Brain pericyte (primary cell): ENCODE measurements at regions not wholly inside any gene's neighbourhood (a gene's known extent, or its start where the extent isn't known, plus 50 kb on each side); places are given as distances from the start of the nearest gene placed in this dataset.

ENCODE experiments used
- DNase-seq: peaks from one replicate; pipeline ENCODE4 v3.0.0-alpha.2; 2012; ENCODE audit warnings: low read depth, low spot score

GRCh38 chr5:175246242-175246888, 197.6 kb downstream of the DRD1 start:
- peak; percentile 67 for DNase-seq

- no peak for DNase-seq
Observed at GRCh38 chr5:175243441-175243840, 200.5 kb downstream of the DRD1 start.

GRCh38 chr5:175242207-175242606, 201.8 kb downstream of the DRD1 start:
- no peak for DNase-seq

- no peak for DNase-seq
Observed at GRCh38 chr5:175238326-175238725, 205.7 kb downstream of the DRD1 start.

- no peak for DNase-seq
Observed at GRCh38 chr5:175236176-175236575, 207.8 kb downstream of the DRD1 start.

GRCh38 chr5:175235251-175235960, 208.6 kb downstream of the DRD1 start:
- DNase-seq: no peak

- no peak for DNase-seq
Observed at GRCh38 chr5:175230299-175230698, 213.7 kb downstream of the DRD1 start.

GRCh38 chr5:175226506-175226905, 217.5 kb downstream of the DRD1 start:
- DNase-seq: peak; percentile 67

GRCh38 chr5:175223291-175223690, 220.7 kb downstream of the DRD1 start:
- DNase-seq: no peak

- DNase-seq: no peak
Observed at GRCh38 chr5:175222621-175223020, 221.4 kb downstream of the DRD1 start.

- DNase-seq: no peak
Observed at GRCh38 chr5:175220549-175220948, 223.4 kb downstream of the DRD1 start.

- no peak for DNase-seq
Observed at GRCh38 chr5:175219366-175219765, 224.6 kb downstream of the DRD1 start.

GRCh38 chr5:175216991-175217390, 227.0 kb downstream of the DRD1 start:
- DNase-seq: no peak

- no peak for DNase-seq
Observed at GRCh38 chr5:175215906-175216305, 228.1 kb downstream of the DRD1 start.

- DNase-seq: peak; percentile 13
Observed at GRCh38 chr5:175214152-175214551, 229.8 kb downstream of the DRD1 start.

GRCh38 chr5:175211956-175212756, 231.8 kb downstream of the DRD1 start:
- DNase-seq: no peak

- DNase-seq: no peak
Observed at GRCh38 chr5:175207321-175208040, 236.5 kb downstream of the DRD1 start.

GRCh38 chr5:175206669-175207068, 237.3 kb downstream of the DRD1 start:
- DNase-seq: no peak

GRCh38 chr5:175202463-175203068, 241.4 kb downstream of the DRD1 start:
- DNase-seq: no peak

- DNase-seq: no peak
Observed at GRCh38 chr5:175201393-175201792, 242.6 kb downstream of the DRD1 start.
